GM12878 (cell line): ENCODE measurements at regions not wholly inside any gene's neighbourhood (a gene's known extent, or its start where the extent isn't known, plus 50 kb on each side); places are given as distances from the start of the nearest gene placed in this dataset.

ENCODE experiments used
- ATAC-seq: fragments of 200-7000 bp; cut with Tn5 transposase; 3 replicates; pipeline ENCODE4 v1.9.1; 2020; ENCODE audit warnings: mild to moderate bottlenecking, moderate library complexity
- BruUV-seq: library from RNA; stranded (reverse); fragments of 400-500 nt; replicated peaks from 2 replicates; lab custom pipeline; 2021; lab: Mats Ljungman, UMichigan
- CTCF ChIA-PET: fragments of 300-600 bp; sonication (Branson Sonifier 250); formaldehyde crosslinking; extraction: SDS; loops from one replicate; lab custom pipeline; 2021; ENCODE audit warnings: inconsistent platforms; lab: Yijun Ruan, JAX
- POLR2A ChIA-PET: fragments of 350-600 bp; formaldehyde crosslinking; extraction: SDS; loops from one replicate; lab custom pipeline; 2021; ENCODE audit warnings: inconsistent platforms; lab: Charles Lee
- RAD21 ChIA-PET: fragments of 300-600 bp; sonication (Branson Sonifier 250); formaldehyde crosslinking; loops from one replicate; lab custom pipeline; 2023; ENCODE audit warnings: antibody characterized with exemption; ENCODE audit not compliant: unreplicated experiment; lab: Charles Lee
- SMC1A ChIA-PET: fragments of 300-600 bp; sonication (Branson Sonifier 250); formaldehyde crosslinking; loops from one replicate; lab custom pipeline; 2023; ENCODE audit not compliant: unreplicated experiment, uncharacterized antibody; lab: Charles Lee
- DNase-seq: peaks from one replicate; pipeline ENCODE4 v3.0.0-alpha.2; 2011; ENCODE audit warnings: low read depth, low spot score
- FAIRE-seq: peaks from 3 replicates; lab custom pipeline; 2011; peaks lifted over from hg19 to GRCh38; lab: Jason Lieb, UNC
- H2AFZ ChIP-seq: 2 replicates; pipeline ENCODE4 v1.6.0; 2011; ENCODE audit warnings: low read depth, low read length, control low read depth; ENCODE audit not compliant: control insufficient read depth
- H3K27ac ChIP-seq: 2 replicates; pipeline ENCODE4 v1.5.1; 2011; ENCODE audit warnings: control low read depth; ENCODE audit not compliant: control insufficient read depth, insufficient read depth
- H3K27me3 ChIP-seq, 2 experiments: replicated peaks in 1 of 2; 2 replicates each; pipeline versions ENCODE4 v1.6.0 to v1.6.1; 2011; ENCODE audit warnings: low read length in 1 of 2; ENCODE audit not compliant: control insufficient read depth in 2 of 2, insufficient read depth in 2 of 2
- H3K36me3 ChIP-seq, 2 experiments: 2 replicates each; pipeline ENCODE4 v1.5.1; 2011; ENCODE audit warnings: low read length in 1 of 2; ENCODE audit not compliant: control insufficient read depth in 2 of 2, insufficient read depth in 2 of 2
- H3K4me1 ChIP-seq: 2 replicates; pipeline ENCODE4 v1.6.1; 2011; ENCODE audit warnings: mild to moderate bottlenecking, low read length, moderate library complexity, mixed read lengths; ENCODE audit not compliant: control insufficient read depth, insufficient read depth
- H3K4me2 ChIP-seq: 2 replicates; pipeline ENCODE4 v1.6.0; 2011; ENCODE audit warnings: control low read depth; ENCODE audit not compliant: control insufficient read depth, insufficient read depth
- H3K4me3 ChIP-seq: fragments of 200-600 bp; sonication (generic); 2 replicates; pipeline ENCODE4 v1.5.1; 2016
- H3K79me2 ChIP-seq: 2 replicates; pipeline ENCODE4 v1.6.0; 2011; ENCODE audit warnings: low read length; ENCODE audit not compliant: control insufficient read depth, insufficient read depth
- H3K9ac ChIP-seq: 2 replicates; pipeline ENCODE4 v1.8.0; 2011; ENCODE audit warnings: low read length, control low read depth, mixed read lengths; ENCODE audit not compliant: control insufficient read depth, insufficient read depth
- H3K9me3 ChIP-seq: replicated peaks from 3 replicates; pipeline ENCODE4 v1.5.1; 2011; ENCODE audit warnings: mild to moderate bottlenecking, low read length; ENCODE audit not compliant: control insufficient read depth, insufficient read depth
- H4K20me1 ChIP-seq: 2 replicates; pipeline ENCODE4 v1.6.0; 2011; ENCODE audit not compliant: control insufficient read depth, insufficient read depth
- MXI1 ChIP-seq: fragments of 150-350 bp; IDR thresholded peaks from 2 replicates; pipeline ENCODE4 v1.6.1; 2011; ENCODE audit warnings: low read depth, mild to moderate bottlenecking, inconsistent platforms, low read length, improper control_type of control experiment
- TAF1 ChIP-seq: IDR thresholded peaks from 2 replicates; pipeline ENCODE4 v1.6.1; 2011; ENCODE audit warnings: mild to moderate bottlenecking, low read depth, low read length, borderline replicate concordance
- YY1 ChIP-seq: IDR thresholded peaks from 2 replicates; pipeline ENCODE4 v1.6.1; 2011; ENCODE audit warnings: low read depth, mild to moderate bottlenecking, low read length
- WGBS: methylation state at CpG from one replicate; pipeline ENCODE4 v1.1.6; 2016; ENCODE audit warnings: low lambda C conversion rate; ENCODE audit not compliant: insufficient replicate concordance, insufficient coverage; ENCODE audit errors: missing lambda C conversion rate; 5-methylcytosine and 5-hydroxymethylcytosine counted together
- in situ Hi-C: fragments of 300-500 bp; cut with MboI; formaldehyde crosslinking; loops from 9 replicates; pipeline ENCODE4 v1.14.3; 2018; ENCODE audit warnings: mixed read lengths
- intact Hi-C: fragments of 100-400 bp; cut with micrococcal nuclease; formaldehyde crosslinking; loops from one replicate; pipeline ENCODE4 v1.14.2; 2022; ENCODE audit not compliant: unreplicated experiment
- TF ChIP-seq, protein P1 (sequence below): fragments of 450-650 bp; IDR thresholded peaks from 2 replicates; pipeline ENCODE4 v1.6.1; 2017; ENCODE audit warnings: mild to moderate bottlenecking, moderate library complexity
- TF ChIP-seq, protein P2 (sequence below): fragments of 450-650 bp; IDR thresholded peaks from 2 replicates; pipeline ENCODE4 v1.6.1; 2018; ENCODE audit warnings: mild to moderate bottlenecking, low read depth, moderate library complexity; ENCODE audit not compliant: partially characterized antibody
- TF ChIP-seq, protein P3 (sequence below): IDR thresholded peaks from 2 replicates; pipeline ENCODE4 v1.6.1; 2011; ENCODE audit warnings: low read depth, low read length, improper control_type of control experiment, borderline replicate concordance

DNA sequence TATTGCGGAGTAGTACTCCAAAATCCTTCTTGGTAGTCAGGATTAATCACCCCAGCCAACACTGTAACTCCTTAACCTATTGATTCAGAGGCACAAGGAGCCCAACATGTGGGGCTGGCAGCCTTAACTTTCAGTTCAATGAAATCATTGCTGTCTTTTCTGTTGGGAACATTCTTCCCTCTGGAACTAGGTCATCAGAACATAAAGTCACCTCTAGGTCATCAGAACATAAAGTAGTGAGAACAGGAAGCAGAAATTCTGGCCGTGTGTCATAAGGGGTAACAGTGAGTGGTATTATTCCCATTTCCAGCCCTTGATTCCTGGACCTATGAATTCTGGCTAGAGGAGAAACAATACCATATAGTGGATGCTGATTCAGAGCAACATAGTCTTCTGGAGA, 71.5 kb upstream of the TNIK start (continued):
- TF ChIP-seq, protein P1, sequence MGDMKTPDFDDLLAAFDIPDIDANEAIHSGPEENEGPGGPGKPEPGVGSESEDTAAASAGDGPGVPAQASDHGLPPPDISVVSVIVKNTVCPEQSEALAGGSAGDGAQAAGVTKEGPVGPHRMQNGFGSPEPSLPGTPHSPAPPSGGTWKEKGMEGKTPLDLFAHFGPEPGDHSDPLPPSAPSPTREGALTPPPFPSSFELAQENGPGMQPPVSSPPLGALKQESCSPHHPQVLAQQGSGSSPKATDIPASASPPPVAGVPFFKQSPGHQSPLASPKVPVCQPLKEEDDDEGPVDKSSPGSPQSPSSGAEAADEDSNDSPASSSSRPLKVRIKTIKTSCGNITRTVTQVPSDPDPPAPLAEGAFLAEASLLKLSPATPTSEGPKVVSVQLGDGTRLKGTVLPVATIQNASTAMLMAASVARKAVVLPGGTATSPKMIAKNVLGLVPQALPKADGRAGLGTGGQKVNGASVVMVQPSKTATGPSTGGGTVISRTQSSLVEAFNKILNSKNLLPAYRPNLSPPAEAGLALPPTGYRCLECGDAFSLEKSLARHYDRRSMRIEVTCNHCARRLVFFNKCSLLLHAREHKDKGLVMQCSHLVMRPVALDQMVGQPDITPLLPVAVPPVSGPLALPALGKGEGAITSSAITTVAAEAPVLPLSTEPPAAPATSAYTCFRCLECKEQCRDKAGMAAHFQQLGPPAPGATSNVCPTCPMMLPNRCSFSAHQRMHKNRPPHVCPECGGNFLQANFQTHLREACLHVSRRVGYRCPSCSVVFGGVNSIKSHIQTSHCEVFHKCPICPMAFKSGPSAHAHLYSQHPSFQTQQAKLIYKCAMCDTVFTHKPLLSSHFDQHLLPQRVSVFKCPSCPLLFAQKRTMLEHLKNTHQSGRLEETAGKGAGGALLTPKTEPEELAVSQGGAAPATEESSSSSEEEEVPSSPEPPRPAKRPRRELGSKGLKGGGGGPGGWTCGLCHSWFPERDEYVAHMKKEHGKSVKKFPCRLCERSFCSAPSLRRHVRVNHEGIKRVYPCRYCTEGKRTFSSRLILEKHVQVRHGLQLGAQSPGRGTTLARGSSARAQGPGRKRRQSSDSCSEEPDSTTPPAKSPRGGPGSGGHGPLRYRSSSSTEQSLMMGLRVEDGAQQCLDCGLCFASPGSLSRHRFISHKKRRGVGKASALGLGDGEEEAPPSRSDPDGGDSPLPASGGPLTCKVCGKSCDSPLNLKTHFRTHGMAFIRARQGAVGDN, result no peak
- no peak for TF ChIP-seq TAF1
- TF ChIP-seq, all 136 proteins: peak for 0

DNA sequence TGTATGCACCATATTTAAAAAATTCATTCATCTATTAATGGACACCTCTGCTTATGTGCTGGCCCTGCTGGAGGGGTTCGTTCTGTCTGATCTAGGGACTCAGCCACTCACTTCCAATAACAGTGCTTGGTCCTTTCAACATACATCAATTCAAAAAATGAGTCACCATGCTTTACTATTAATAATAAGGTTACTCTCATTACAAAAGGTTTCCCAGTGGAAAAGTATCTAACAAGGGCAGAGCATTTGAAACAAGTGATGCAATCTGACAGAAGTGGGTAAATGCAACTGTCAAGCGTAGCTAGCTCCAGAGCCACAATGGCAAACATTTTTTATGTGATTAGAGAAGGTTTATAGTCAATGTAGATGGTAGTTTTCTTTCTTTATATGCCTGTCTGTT, 67.9 kb upstream of the TNIK start:
- WGBS, result 60% methylated on average over 2 of the region's 2 CpGs
- ChIA-PET SMC1A (interaction anchor here (1.1 kb wide), 1 partner anchor 12 kb away, joined by 5 read pairs; no protein-coding TSS in a partner anchor), POLR2A (no interaction called here), RAD21 (interaction anchor here (0.6 kb wide), 1 partner anchor 158 kb away, joined by 3 read pairs; no protein-coding TSS in a partner anchor), CTCF (no interaction called here)
- Histone ChIP-seq H3K4me3 (no peak overlapping the region), H3K9me3 (no peaks in the 10 kb centered on the region), H3K36me3 (no peaks in the 10 kb centered on the region), H4K20me1 (no peaks in the 10 kb centered on the region), H3K9ac (no peak overlapping the region), H2AFZ (no peak overlapping the region), H3K27ac (no peak overlapping the region), H3K4me1 (no peaks in the 10 kb centered on the region), H3K4me2 (no peak overlapping the region), H3K27me3 (no peaks in the 10 kb centered on the region), H3K79me2 (no peaks in the 10 kb centered on the region)
- FAIRE-seq (no peak), DNase-seq (no peak), ATAC-seq (no peak)
- in situ Hi-C loops (no loop called here), intact Hi-C loops (no loop called here)
- no TSS peak for BruUV-seq
- TF ChIP-seq MXI1, result no peak
- no peak for TF ChIP-seq YY1
- TF ChIP-seq, protein P2, sequence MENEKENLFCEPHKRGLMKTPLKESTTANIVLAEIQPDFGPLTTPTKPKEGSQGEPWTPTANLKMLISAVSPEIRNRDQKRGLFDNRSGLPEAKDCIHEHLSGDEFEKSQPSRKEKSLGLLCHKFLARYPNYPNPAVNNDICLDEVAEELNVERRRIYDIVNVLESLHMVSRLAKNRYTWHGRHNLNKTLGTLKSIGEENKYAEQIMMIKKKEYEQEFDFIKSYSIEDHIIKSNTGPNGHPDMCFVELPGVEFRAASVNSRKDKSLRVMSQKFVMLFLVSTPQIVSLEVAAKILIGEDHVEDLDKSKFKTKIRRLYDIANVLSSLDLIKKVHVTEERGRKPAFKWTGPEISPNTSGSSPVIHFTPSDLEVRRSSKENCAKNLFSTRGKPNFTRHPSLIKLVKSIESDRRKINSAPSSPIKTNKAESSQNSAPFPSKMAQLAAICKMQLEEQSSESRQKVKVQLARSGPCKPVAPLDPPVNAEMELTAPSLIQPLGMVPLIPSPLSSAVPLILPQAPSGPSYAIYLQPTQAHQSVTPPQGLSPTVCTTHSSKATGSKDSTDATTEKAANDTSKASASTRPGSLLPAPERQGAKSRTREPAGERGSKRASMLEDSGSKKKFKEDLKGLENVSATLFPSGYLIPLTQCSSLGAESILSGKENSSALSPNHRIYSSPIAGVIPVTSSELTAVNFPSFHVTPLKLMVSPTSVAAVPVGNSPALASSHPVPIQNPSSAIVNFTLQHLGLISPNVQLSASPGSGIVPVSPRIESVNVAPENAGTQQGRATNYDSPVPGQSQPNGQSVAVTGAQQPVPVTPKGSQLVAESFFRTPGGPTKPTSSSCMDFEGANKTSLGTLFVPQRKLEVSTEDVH, result no peak
- TF ChIP-seq, protein P3, sequence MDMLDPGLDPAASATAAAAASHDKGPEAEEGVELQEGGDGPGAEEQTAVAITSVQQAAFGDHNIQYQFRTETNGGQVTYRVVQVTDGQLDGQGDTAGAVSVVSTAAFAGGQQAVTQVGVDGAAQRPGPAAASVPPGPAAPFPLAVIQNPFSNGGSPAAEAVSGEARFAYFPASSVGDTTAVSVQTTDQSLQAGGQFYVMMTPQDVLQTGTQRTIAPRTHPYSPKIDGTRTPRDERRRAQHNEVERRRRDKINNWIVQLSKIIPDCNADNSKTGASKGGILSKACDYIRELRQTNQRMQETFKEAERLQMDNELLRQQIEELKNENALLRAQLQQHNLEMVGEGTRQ, result no peak
